ENCODE measurements at regions not wholly inside any gene's neighbourhood (a gene's known extent, or its start where the extent isn't known, plus 50 kb on each side); places are given as distances from the start of the nearest gene placed in this dataset.
A peak's percentile ranks its signal among the peaks of the same experiment; 100 is the strongest.

GRCh38 chr9:127561491-127562278 is 50.4 kb upstream of the STXBP1 start (continued):
- TF ChIP-seq ZNF639 (CRISPR knock-in tag; conservative IDR thresholded peaks at IDR 0.05 in 1 of 2, IDR thresholded peaks at IDR 0.05 in 1 of 2) (peak in 1 of 2 experiments; percentile 56; a peak in 1 of 4 replicates), FOXP4 (CRISPR knock-in tag; IDR thresholded peaks at IDR 0.05; ENCODE audit: borderline replicate concordance) (no peak), ZNF274 (IDR thresholded peaks at IDR 0.05; ENCODE audit: borderline replicate concordance, low read depth, low read length) (no peak), SUPT5H (IDR thresholded peaks at IDR 0.05) (no peak), PREB (CRISPR knock-in tag; IDR thresholded peaks at IDR 0.05) (0 out of 2 replicates have a peak, but pooled peaks have one; percentile 25), ARID3A (IDR thresholded peaks at IDR 0.05; ENCODE audit: borderline replicate concordance, low read depth, low read length) (no peak), ZNF408 (CRISPR knock-in tag; IDR thresholded peaks at IDR 0.05; ENCODE audit: low read depth) (no peak), GATA2 (CRISPR knock-in tag; IDR thresholded peaks at IDR 0.05) (no peak; the same call in 1 of the 2 replicates), BDP1 (IDR thresholded peaks at IDR 0.05; ENCODE audit: insufficient read depth, insufficient read length) (no peak), HMBOX1 (IDR thresholded peaks at IDR 0.05) (peak; percentile 64; the same call in 1 of the 2 replicates), UBTF (IDR thresholded peaks at IDR 0.05; ENCODE audit: borderline replicate concordance in 1 of 2, low read depth in 2 of 2, low read length in 2 of 2) (peak; percentile 19 to 52; a peak in 2 of 4 replicates), ZNF766 (CRISPR knock-in tag; conservative IDR thresholded peaks at IDR 0.05) (peak; percentile 39; the same call in 1 of the 2 replicates), EWSR1 (IDR thresholded peaks at IDR 0.05; ENCODE audit: borderline replicate concordance, low read depth, partially characterized antibody) (no peak), ZNF436 (CRISPR knock-in tag; IDR thresholded peaks at IDR 0.05) (no peak), SMAD4 (CRISPR knock-in tag; conservative IDR thresholded peaks at IDR 0.05) (0 out of 2 replicates have a peak, but pooled peaks have one; percentile 15), FOS (IDR thresholded peaks at IDR 0.05; ENCODE audit: extremely low read depth, insufficient read length) (peak; percentile 63)
